ENCODE measurements at regions not wholly inside any gene's neighbourhood (a gene's known extent, or its start where the extent isn't known, plus 50 kb on each side); places are given as distances from the start of the nearest gene placed in this dataset.
A peak's percentile ranks its signal among the peaks of the same experiment; 100 is the strongest.

GRCh38 chr6:132244744-132245143 is 156.5 kb downstream of the MOXD1 start:
- no peak for DNase-seq (ENCODE audit: low read depth in 2 of 3, low spot score in 2 of 3)

GRCh38 chr6:132236744-132237143 is 164.5 kb downstream of the MOXD1 start:
- no peak for DNase-seq (ENCODE audit: low read depth in 2 of 3, low spot score in 2 of 3)

GRCh38 chr6:132236281-132236680 is 165.0 kb downstream of the MOXD1 start:
- DNase-seq (ENCODE audit: low read depth in 2 of 3, low spot score in 2 of 3): no peak

- DNase-seq (ENCODE audit: low read depth in 2 of 3, low spot score in 2 of 3): no peak
Observed at GRCh38 chr6:132235596-132236280, 165.5 kb downstream of the MOXD1 start.

GRCh38 chr6:132234356-132234755 is 166.9 kb downstream of the MOXD1 start:
- no peak for DNase-seq (ENCODE audit: low read depth in 2 of 3, low spot score in 2 of 3)

- no peak for DNase-seq (ENCODE audit: low read depth in 2 of 3, low spot score in 2 of 3)
Observed at GRCh38 chr6:132231121-132231884, 170.0 kb downstream of the MOXD1 start.

GRCh38 chr6:132228894-132229293 is 172.4 kb downstream of the MOXD1 start:
- DNase-seq (ENCODE audit: low read depth in 2 of 3, low spot score in 2 of 3): no peak

- no peak for DNase-seq (ENCODE audit: low read depth in 2 of 3, low spot score in 2 of 3)
Observed at GRCh38 chr6:132227904-132228303, 173.4 kb downstream of the MOXD1 start.

GRCh38 chr6:132224943-132225342 is 176.3 kb downstream of the MOXD1 start:
- no peak for DNase-seq (ENCODE audit: low read depth in 2 of 3, low spot score in 2 of 3)

- DNase-seq (ENCODE audit: low read depth in 2 of 3, low spot score in 2 of 3): no peak
Observed at GRCh38 chr6:132220800-132221199, 180.5 kb downstream of the MOXD1 start.

GRCh38 chr6:132219901-132220300 is 181.4 kb downstream of the MOXD1 start:
- DNase-seq (ENCODE audit: low read depth in 2 of 3, low spot score in 2 of 3): no peak

- DNase-seq (ENCODE audit: low read depth in 2 of 3, low spot score in 2 of 3): peak in 2 of 3 donors; percentile 9 to 54
Observed at GRCh38 chr6:132218059-132218696, 183.1 kb downstream of the MOXD1 start.

GRCh38 chr6:132215805-132216204 is 185.5 kb downstream of the MOXD1 start:
- no peak for DNase-seq (ENCODE audit: low read depth in 2 of 3, low spot score in 2 of 3)

- no peak for DNase-seq (ENCODE audit: low read depth in 2 of 3, low spot score in 2 of 3)
Observed at GRCh38 chr6:132214716-132215115, 186.6 kb downstream of the MOXD1 start.

GRCh38 chr6:132213732-132214131 is 187.5 kb downstream of the MOXD1 start:
- DNase-seq (ENCODE audit: low read depth in 2 of 3, low spot score in 2 of 3): no peak

GRCh38 chr6:132213191-132213590 is 188.1 kb downstream of the MOXD1 start:
- DNase-seq (ENCODE audit: low read depth in 2 of 3, low spot score in 2 of 3): no peak

- DNase-seq (ENCODE audit: low read depth in 2 of 3, low spot score in 2 of 3): no peak
Observed at GRCh38 chr6:132210886-132211563, 190.2 kb downstream of the MOXD1 start.

- DNase-seq (ENCODE audit: low read depth in 2 of 3, low spot score in 2 of 3): no peak
Observed at GRCh38 chr6:132209351-132209750, 191.9 kb downstream of the MOXD1 start.

GRCh38 chr6:132207991-132208390 is 193.3 kb downstream of the MOXD1 start:
- no peak for DNase-seq (ENCODE audit: low read depth in 2 of 3, low spot score in 2 of 3)

GRCh38 chr6:132205946-132206345 is 195.3 kb downstream of the MOXD1 start:
- DNase-seq (ENCODE audit: low read depth in 2 of 3, low spot score in 2 of 3): no peak

GRCh38 chr6:132204591-132204990 is 196.7 kb downstream of the MOXD1 start:
- no peak for DNase-seq (ENCODE audit: low read depth in 2 of 3, low spot score in 2 of 3)

All from hematopoietic multipotent progenitor cell (in vitro differentiated cells).